ENCODE measurements at regions not wholly inside any gene's neighbourhood (a gene's known extent, or its start where the extent isn't known, plus 50 kb on each side); places are given as distances from the start of the nearest gene placed in this dataset.

DNA sequence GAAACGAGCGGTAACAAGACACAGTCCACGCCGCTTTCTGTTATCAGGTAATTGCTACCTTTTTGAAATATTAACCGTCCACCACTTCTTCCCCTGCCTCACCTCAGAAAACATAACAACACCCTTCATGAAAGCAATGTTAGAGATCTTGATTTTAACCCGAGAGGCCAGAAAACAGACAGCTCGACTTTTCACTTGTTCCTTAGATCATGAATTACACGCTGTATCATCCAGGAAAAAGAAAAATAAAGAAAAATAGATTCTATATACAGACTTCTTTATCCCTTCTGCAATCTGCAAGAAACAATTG lies 957.1 kb upstream of the SOX9 start:
- Histone ChIP-seq H3K27ac (replicated peaks) (no peak overlapping the region), H3K4me3 (replicated peaks; ENCODE audit: insufficient read depth, low read length) (no peak overlapping the region), H3K27me3 (ENCODE audit: insufficient read depth, poor library complexity, severe bottlenecking) (no peaks in the 10 kb centered on the region)
- no peak for DNase-seq (ENCODE audit: low read depth in 1 of 2, low spot score in 1 of 2)
- TF ChIP-seq SPI1 (IDR thresholded peaks at IDR 0.05; ENCODE audit: borderline replicate concordance, low read depth) (no peak), GABPA (IDR thresholded peaks at IDR 0.05; ENCODE audit: low read depth) (no peak), REST (IDR thresholded peaks at IDR 0.05; ENCODE audit: insufficient replicate concordance, low read depth) (no peak), CTCF (IDR thresholded peaks at IDR 0.05; ENCODE audit: insufficient read depth, low read length) (no peak), POLR2AphosphoS5 (IDR thresholded peaks at IDR 0.05; ENCODE audit: low read depth) (no peak)

DNA sequence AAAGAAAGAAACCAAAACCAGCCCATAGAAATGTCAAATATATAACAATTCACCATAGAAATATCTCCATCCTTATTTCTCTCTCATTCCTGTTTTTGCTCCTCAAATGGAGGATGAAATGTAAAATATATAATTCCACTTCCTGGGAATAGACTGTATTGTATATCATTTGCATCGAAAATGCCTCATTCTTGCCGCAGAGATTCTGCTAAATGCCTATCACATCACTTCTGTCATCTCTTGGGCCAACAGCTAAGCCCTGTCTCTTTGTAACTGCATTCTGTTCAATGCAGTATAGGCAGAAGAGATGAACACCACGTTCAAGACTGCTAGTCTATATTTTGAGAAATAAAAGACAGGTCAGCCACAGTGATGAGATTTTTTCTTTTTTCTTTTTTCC lies 956.3 kb upstream of the SOX9 start:
- Histone ChIP-seq H3K4me3 (replicated peaks; ENCODE audit: insufficient read depth, low read length) (no peak overlapping the region), H3K27me3 (ENCODE audit: insufficient read depth, poor library complexity, severe bottlenecking) (no peaks in the 10 kb centered on the region), H3K27ac (replicated peaks) (no peak overlapping the region)
- no peak for DNase-seq (ENCODE audit: low read depth in 1 of 2, low spot score in 1 of 2)
- TF ChIP-seq POLR2AphosphoS5 (IDR thresholded peaks at IDR 0.05; ENCODE audit: low read depth), result no peak
- no peak for TF ChIP-seq GABPA (IDR thresholded peaks at IDR 0.05; ENCODE audit: low read depth)
- no peak for TF ChIP-seq REST (IDR thresholded peaks at IDR 0.05; ENCODE audit: insufficient replicate concordance, low read depth)
- TF ChIP-seq CTCF (IDR thresholded peaks at IDR 0.05; ENCODE audit: insufficient read depth, low read length), result no peak
- TF ChIP-seq SPI1 (IDR thresholded peaks at IDR 0.05; ENCODE audit: borderline replicate concordance, low read depth), result no peak

- Histone ChIP-seq H3K27ac (replicated peaks) (no peak overlapping the region), H3K4me3 (replicated peaks; ENCODE audit: insufficient read depth, low read length) (no peak overlapping the region), H3K27me3 (ENCODE audit: insufficient read depth, poor library complexity, severe bottlenecking) (no peaks in the 10 kb centered on the region)
- no peak for DNase-seq (ENCODE audit: low read depth in 1 of 2, low spot score in 1 of 2)
- TF ChIP-seq SPI1 (IDR thresholded peaks at IDR 0.05; ENCODE audit: borderline replicate concordance, low read depth), result no peak
- no peak for TF ChIP-seq GABPA (IDR thresholded peaks at IDR 0.05; ENCODE audit: low read depth)
- no peak for TF ChIP-seq POLR2AphosphoS5 (IDR thresholded peaks at IDR 0.05; ENCODE audit: low read depth)
- no peak for TF ChIP-seq REST (IDR thresholded peaks at IDR 0.05; ENCODE audit: insufficient replicate concordance, low read depth)
- TF ChIP-seq CTCF (IDR thresholded peaks at IDR 0.05; ENCODE audit: insufficient read depth, low read length), result no peak
Observed at GRCh38 chr17:71166311-71166710, 954.5 kb upstream of the SOX9 start.

Measured in HL-60 (cell line).